Nephron progenitor cell (in vitro differentiated cells): ENCODE measurements at regions not wholly inside any gene's neighbourhood (a gene's known extent, or its start where the extent isn't known, plus 50 kb on each side); places are given as distances from the start of the nearest gene placed in this dataset.

ENCODE experiments used
- DNase-seq: peaks from one replicate; pipeline ENCODE4 v3.0.0; 2021
- H3K27ac Mint-ChIP-seq: 2 replicates; pipeline ENCODE4 v1.8.0; 2021; ENCODE audit warnings: mild to moderate bottlenecking, moderate library complexity, mixed read lengths
- H3K27me3 Mint-ChIP-seq: 2 replicates; pipeline ENCODE4 v1.8.0; 2021; ENCODE audit warnings: mild to moderate bottlenecking, low read depth, mixed read lengths; ENCODE audit not compliant: poor library complexity
- H3K36me3 Mint-ChIP-seq: 2 replicates; pipeline ENCODE4 v1.8.0; 2021; ENCODE audit warnings: low read depth, mixed read lengths
- H3K4me1 Mint-ChIP-seq: 2 replicates; pipeline ENCODE4 v1.8.0; 2021; ENCODE audit warnings: mixed read lengths
- H3K4me3 Mint-ChIP-seq: 2 replicates; pipeline ENCODE4 v1.8.0; 2021; ENCODE audit warnings: mild to moderate bottlenecking, moderate library complexity, mixed read lengths
- H3K9me3 Mint-ChIP-seq: 2 replicates; pipeline ENCODE4 v1.8.0; 2021; ENCODE audit warnings: mild to moderate bottlenecking, moderate library complexity, mixed read lengths
- TF ChIP-seq, protein P1 (sequence below): fragments of 200-600 bp; sonication (generic); IDR thresholded peaks from 2 replicates; pipeline ENCODE4 v1.5.0; 2021; ENCODE audit warnings: antibody characterized with exemption

DNA sequence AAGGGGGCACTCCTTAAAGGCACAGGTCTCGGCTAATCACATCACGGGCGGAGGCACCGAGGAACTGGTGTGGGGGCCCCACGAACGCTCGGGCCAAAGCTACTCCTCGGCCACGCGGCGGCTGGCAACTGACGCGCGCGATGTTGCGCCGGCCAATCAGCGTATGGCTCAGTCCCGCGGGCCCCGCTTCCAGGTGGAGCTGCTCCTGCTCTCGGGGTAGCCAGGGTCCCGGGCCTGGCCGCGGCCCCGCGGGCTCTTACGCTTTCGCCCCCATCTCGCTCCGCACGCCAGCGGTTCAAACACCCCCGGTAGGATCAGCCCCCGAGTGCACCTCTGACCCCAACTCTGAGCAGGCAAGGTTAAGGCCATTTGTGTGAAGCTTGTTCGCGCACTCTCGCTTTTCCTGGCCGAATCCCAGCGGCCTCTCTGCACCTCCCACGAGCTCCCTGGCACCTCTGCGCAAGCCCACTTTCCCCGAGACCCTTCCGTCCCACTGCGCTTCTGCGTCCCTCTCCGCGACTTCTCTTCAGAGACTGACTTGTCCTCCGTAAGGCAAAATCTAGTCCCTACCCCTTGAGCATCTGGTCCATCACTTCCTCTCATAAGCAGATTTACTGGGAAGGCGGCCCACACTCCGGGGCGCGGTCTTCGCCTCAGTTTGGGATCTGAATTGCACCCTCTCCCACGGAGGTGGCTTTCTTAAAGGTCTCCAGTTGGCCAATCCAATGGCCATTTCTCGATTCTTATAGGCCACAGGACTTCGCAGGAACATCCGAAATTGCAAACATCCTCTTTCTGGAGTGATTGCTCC is 200.9 kb upstream of the TBX20 start:
- H3K4me3 Mint-ChIP-seq, result no peak overlapping the region
- no peaks in the 10 kb centered on the region for H3K36me3 Mint-ChIP-seq
- DNase-seq, result no peak
- TF ChIP-seq, protein P1, sequence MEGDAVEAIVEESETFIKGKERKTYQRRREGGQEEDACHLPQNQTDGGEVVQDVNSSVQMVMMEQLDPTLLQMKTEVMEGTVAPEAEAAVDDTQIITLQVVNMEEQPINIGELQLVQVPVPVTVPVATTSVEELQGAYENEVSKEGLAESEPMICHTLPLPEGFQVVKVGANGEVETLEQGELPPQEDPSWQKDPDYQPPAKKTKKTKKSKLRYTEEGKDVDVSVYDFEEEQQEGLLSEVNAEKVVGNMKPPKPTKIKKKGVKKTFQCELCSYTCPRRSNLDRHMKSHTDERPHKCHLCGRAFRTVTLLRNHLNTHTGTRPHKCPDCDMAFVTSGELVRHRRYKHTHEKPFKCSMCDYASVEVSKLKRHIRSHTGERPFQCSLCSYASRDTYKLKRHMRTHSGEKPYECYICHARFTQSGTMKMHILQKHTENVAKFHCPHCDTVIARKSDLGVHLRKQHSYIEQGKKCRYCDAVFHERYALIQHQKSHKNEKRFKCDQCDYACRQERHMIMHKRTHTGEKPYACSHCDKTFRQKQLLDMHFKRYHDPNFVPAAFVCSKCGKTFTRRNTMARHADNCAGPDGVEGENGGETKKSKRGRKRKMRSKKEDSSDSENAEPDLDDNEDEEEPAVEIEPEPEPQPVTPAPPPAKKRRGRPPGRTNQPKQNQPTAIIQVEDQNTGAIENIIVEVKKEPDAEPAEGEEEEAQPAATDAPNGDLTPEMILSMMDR, result no peak
- H3K9me3 Mint-ChIP-seq, result peaks cover 33% of the 10 kb centered on the region
- H3K27ac Mint-ChIP-seq, result no peak overlapping the region
- peaks cover 20% of the 10 kb centered on the region for H3K27me3 Mint-ChIP-seq
- peaks cover 9% of the 10 kb centered on the region for H3K4me1 Mint-ChIP-seq

DNA sequence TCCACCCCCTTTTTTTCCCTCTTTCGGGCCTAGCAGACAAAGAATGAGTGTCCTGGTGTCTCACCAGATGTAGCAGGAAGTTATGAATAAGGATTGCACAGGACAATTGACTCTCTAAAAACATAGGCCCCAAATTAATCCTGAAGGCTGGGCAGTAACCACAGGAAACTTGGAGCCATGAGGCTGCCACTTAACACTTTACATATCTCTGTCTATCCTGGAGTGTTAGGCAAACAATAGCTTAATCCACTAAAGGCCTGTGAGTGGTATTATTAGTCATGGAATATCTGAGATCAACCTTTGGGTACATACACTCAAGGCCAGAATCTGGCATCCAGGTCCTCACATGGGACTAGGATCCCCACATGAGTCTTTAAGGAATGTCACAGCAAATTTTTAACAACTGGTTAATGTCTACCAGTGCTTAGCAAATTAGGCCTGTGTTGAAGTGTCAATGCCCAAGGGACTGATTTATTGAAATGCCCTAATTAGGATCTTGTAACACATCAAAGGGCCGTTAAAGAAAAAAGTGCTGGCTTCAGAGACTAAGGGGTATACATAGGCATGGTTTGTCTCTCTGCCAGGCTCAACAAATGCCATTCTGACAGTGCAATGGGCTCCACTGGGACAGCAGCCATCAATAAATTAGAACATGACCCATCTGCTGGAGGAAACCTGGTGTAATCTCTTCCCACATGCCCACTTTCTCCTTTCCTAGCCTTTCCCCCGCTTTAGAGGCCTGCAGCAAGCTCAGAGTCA is 196.7 kb upstream of the TBX20 start:
- no peaks in the 10 kb centered on the region for H3K36me3 Mint-ChIP-seq
- no peak for DNase-seq
- peaks cover 21% of the 10 kb centered on the region for H3K27me3 Mint-ChIP-seq
- no peak overlapping the region for H3K27ac Mint-ChIP-seq
- H3K4me1 Mint-ChIP-seq, result peaks cover 9% of the 10 kb centered on the region
- TF ChIP-seq, protein P1, result no peak
- no peak overlapping the region for H3K4me3 Mint-ChIP-seq
- peaks cover 5% of the 10 kb centered on the region for H3K9me3 Mint-ChIP-seq

DNA sequence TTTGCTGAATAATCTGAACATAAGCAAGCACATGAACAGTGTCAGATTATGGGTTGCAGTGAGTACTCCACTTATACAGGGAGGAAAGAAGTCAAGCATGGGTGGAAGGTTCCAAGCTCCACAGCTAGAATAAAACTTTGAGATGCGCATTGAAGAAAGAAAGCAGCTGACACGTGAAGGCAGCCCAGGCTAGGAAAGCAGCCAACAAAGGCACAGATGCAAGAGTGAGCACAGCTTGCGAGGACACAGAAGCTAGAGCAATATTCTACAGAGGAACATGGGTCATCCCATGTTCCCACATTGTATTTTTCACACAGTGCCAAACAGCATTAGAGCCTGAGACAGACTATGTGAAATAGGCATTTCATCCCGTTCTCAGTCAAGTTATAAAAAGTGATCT is 194.6 kb upstream of the TBX20 start:
- DNase-seq, result no peak
- H3K4me3 Mint-ChIP-seq, result no peak overlapping the region
- H3K9me3 Mint-ChIP-seq, result no peaks in the 10 kb centered on the region
- peaks cover 23% of the 10 kb centered on the region for H3K27me3 Mint-ChIP-seq
- no peak overlapping the region for H3K27ac Mint-ChIP-seq
- H3K4me1 Mint-ChIP-seq, result peaks cover 9% of the 10 kb centered on the region
- TF ChIP-seq, protein P1, result no peak
- H3K36me3 Mint-ChIP-seq, result no peaks in the 10 kb centered on the region

DNA sequence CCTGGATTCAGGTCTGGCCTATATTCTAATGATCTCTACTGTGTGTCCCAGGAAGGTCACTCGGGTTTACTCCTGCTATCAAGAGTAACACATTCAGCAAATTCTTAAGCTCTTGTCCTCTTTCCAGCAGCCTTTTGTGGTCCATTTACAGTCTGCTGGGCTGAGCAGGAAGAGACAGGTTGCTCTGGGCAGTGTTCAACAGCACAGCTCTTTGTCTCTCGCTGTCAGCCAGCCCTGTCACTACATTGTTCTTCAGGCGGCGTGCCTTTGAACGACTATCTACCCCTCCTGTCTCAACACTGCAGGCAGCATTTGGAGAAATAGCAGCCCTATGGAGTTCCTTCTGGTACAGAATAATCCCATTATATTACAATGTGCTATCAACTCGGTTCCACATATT is 192.2 kb upstream of the TBX20 start:
- no peak for DNase-seq
- no peak overlapping the region for H3K27ac Mint-ChIP-seq
- TF ChIP-seq, protein P1, result no peak
- H3K27me3 Mint-ChIP-seq, result peaks cover 30% of the 10 kb centered on the region
- H3K4me3 Mint-ChIP-seq, result no peak overlapping the region
- H3K36me3 Mint-ChIP-seq, result no peaks in the 10 kb centered on the region
- H3K9me3 Mint-ChIP-seq, result no peaks in the 10 kb centered on the region
- H3K4me1 Mint-ChIP-seq, result peaks cover 6% of the 10 kb centered on the region

DNA sequence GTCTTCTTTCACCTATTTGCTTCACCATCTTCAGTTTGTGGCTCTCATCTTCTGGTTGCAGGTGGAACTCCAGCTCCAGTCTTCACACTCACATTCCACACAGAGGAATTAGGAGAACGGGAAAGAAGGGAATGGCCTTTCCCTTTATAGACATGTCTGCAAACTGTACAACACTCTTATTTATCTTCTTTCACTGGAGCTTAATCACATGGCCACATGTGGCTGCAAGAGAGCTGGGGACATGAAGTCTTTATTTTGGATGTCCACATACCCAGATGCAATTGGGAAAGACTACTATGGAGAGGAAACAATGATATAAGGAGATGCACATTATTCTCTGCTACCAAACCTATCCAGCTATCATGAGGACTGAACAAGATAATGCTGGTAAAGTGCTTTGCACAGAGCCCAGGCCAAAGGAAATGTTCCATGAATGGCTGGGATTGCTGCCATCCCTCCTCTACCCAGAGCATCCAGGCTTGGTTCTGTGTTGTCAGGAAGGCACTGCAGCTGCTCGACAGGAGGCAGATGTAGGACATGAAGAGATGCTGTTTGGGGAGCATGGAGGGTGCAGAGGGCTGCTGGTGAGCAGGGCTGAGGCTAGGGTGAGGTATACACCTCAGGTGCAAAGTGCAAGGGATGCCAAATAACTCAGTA is 183.8 kb upstream of the TBX20 start:
- no peak overlapping the region for H3K27ac Mint-ChIP-seq
- H3K27me3 Mint-ChIP-seq, result peaks cover 11% of the 10 kb centered on the region
- peaks cover 12% of the 10 kb centered on the region for H3K9me3 Mint-ChIP-seq
- TF ChIP-seq, protein P1, result no peak
- no peaks in the 10 kb centered on the region for H3K36me3 Mint-ChIP-seq
- DNase-seq, result no peak
- H3K4me3 Mint-ChIP-seq, result no peak overlapping the region
- no peaks in the 10 kb centered on the region for H3K4me1 Mint-ChIP-seq
